HG03135 (cell line): ENCODE measurements at regions not wholly inside any gene's neighbourhood (a gene's known extent, or its start where the extent isn't known, plus 50 kb on each side); places are given as distances from the start of the nearest gene placed in this dataset.

Experiments
- ATAC-seq: cut with Tn5 transposase; IDR thresholded peaks from one replicate; pipeline ENCODE4 v1.9.1; 2021; ENCODE audit warnings: mild to moderate bottlenecking, moderate library complexity; ENCODE audit not compliant: unreplicated experiment

DNA sequence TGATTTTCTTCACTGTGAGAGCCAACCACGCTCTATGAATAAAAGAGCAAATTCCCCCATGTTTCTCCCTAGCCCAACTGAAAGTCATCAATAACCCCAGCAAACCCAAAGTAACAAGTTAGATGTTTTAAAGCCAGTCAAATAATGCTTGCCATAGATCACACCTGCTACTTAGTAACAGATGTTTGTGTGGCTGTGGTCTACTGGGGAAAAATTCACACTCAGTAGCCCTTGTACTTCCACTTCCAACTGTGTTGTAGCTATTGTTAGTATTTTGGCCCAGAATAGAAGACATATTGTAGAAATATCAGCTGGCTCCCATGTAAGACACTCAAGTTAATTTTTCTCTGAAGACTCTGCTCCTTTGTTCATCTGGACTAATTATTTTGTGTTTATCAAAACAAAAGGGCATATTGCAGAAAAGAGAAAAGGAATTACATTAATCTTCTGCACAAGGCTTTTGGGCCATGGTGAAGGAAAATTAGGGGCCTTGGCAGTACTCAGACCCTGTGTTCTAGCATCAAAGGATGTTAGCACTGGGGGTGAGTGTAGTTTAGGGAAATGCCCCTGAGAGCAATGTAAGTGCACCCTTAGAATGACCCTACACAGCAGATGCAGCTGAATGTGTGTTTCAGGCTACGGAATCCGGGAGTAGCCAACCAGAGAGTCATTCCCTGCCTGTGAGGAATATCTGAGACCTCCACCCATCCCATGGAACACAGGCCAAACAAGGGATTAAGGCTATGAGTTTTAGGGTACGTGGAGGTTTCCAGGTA is 521.9 kb downstream of the EPHA4 start:
- no peak for ATAC-seq

DNA sequence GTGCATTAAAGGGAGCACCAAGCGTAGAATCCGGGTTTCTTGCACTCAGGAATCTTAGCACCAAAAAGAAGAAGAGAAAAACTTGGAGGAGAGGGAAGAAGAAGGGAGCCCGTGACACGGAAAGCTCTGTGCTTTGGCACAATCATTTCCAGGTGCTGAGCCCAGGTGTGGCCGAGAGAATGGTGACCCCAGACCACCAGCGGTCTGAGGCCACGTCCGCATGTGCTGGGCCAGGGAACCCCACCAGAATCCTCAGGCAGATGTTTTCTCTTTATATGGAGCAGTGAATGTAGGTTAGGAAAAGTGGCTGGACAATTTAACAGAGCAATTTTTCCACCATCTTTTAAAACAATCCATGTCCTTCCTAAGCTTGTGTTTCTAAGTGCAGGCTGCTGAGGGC is 520.9 kb downstream of the EPHA4 start:
- ATAC-seq: no peak

DNA sequence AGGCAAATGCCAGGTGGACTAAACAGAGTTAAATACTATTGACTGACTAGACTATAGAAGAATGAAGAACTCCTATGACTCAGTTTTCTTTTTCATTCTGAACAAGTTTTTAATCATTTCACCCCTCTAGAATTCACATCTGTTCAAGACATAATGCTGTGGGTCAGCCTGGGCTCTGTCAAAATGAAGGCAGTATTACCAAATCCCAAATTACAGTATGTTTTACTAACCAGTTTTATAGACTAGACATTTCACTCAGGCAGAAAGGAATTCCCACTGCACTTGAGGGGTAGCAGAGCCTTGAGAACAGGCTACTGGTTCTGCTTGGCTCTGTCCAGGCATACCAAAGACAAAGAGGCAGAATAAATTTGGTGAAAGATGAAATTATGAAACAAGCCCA is 511.7 kb downstream of the EPHA4 start:
- ATAC-seq: no peak

DNA sequence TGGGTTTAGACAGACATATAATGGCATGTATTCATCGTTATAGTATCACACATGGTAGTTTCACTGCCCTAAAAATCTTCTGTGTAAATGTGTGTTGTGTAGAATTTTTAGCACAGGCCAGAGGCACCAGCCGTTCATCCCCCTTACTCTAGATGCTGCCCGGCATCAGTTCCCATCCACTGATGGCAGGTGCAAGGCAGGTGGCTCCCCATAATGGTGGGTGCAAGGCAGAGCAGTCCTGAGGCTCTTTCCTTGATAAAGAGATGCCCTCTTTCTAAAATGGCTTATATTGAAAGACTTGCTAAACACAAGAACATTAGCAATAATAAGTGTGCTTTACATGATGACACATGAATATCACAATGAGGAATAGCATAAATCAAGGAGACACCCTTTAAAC is 508.5 kb downstream of the EPHA4 start:
- ATAC-seq: no peak

DNA sequence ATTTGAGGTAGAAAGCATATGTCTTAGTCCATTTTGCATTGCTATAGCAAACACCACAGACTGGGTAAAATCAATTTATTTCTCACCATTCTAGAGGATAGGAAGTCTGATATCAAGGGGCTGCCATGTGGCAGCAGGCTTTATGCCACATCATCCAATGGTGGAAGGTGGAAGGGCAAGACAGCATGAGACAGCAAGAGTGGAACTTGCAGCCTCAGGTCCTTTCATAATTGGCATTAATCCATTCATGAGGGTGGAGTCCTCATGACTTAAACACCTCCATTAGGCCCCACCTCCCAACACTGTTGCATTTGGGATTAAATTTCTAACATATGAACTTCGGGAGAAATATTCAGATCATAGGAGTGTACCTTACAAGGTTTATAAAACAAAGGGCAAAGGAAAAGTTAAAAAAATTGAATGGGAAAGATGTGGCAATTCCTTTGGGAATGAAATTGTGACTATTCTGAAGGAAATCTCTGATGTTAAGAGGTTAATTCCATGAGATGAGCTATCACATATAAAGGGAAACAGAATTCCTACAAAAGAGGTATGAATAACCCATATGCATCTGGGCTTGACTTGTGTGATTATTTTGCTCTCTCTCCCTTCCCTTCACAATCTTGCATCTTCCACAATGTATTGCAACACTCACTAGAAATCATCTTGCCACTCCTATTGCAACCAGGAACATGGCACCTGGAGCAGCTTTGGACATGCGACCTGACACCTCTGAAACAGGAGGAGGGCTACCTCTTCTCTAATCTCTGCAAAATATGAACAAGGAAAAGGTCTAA is 507.8 kb downstream of the EPHA4 start:
- no peak for ATAC-seq

DNA sequence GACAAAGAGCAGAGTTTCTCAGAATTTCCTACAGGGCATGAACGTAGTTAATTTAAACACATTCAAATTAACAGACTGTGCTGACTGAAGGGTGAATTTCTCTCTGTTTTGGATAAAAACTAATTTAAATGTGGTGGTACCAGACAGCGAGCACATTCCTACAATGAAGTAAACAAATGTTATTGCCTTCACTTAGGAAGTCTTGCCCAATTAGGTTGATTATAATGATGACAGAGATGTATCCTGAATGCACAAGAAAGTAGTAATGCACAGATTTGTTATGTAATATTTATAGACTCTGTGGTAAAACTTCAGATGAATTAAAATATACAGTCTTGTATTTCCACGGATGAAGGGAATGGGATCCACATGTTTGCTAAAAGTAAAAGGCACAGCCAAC is 507.2 kb downstream of the EPHA4 start:
- ATAC-seq: no peak

DNA sequence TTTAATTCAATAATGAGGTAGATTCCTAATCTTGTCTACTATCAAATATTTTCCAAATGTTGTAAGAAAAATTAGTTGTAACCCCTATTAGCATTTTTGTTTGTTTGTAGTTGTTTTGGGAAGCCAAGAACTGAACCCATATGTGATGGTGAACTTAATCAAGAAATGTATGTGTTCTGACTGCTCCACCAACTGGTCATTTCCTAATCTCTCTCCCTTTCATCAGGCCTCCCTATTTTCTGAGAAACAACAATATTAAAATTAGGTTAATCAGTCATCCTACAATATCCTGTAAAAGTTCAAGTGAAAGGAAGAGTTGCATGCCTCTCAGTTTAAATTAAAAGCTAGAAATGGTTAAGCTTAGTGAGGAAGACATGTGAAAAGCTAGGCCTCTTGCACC is 504.0 kb downstream of the EPHA4 start:
- ATAC-seq: no peak

DNA sequence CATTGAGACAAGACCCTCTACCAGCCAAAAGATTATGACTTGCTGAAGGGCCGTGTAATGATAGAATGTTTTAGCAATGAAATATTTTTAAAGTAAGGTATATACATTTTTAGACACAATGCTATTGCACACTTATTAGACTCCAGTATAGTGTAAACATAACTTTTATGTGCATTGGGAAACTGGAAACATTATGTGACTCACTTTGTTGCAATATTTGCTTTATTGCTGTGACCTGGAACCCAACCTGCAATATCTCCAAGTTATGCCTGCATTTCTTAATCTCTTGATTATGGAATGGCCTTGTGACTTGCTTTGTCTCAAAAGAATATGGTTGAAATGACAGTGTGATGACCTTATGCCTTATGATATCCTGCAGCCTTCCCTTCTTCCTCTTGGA is 502.0 kb downstream of the EPHA4 start:
- ATAC-seq: no peak

DNA sequence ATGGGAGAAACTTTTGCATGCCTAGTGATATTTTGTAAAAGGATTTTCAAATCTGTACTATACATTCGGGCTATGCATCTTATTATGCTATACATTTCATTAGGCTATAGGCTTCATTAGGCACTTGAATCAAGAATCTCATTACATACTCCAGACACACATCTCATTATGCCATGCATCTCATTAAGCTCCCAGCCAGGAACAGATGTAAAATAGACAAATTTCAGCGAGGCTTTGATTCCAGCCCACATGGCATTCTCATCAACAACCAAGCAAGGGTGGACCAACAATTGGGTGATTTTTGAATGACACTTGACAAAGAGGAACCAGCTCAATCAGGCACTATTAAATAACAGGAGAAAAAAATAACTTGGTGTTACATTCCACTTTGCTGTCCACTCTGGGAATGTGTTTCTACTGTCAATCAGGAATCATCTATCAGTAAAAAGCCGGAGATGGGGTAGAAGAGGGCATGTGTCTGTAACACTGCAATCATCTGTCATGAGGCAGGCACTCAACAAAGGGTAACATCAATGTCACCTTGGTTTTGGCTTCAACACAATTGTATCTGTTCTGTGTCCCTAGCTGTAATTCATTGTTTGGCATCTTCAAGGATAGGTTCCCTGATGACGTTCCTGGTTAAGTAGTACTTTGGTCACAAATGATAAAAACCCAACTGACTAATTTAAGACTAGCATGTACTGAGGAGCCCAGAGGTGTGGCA is 498.6 kb downstream of the EPHA4 start:
- ATAC-seq: no peak

DNA sequence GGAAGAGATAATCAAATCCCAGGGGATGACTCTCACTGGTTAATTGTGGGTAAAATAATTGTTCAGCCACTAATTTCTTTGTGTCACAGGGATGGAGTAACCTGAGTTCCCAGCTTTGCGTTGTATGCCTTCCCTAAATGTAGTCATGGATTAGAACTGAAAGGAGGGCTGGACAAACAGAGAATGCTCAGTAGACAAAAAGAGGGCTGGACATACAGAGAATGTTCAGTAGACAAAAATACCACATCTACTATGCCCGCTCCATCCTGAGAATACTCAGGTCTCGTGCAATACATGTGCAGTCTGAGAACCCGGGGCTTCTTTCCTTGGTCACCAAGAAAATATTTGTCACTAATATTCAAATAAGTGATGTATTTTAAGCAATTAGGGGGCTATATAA is 497.9 kb downstream of the EPHA4 start:
- ATAC-seq: no peak

DNA sequence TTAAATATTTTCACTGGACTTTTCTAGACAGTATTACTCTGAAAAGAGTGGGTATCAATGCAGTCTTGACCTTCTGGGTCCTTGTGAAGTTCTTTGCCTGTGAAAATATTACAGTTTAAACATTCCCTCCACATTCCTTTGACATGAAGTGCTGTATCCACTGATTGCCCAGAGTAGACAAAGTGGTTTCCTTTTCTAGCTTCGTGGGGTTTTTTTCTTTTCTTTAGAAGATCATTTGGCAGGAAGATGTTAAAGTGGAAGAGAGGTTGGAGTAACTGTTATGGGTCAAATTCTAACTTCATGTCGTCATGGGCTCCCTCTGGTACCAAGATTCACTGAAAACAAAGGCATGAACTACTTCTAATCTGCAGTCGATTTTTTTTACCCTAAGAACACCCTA is 496.9 kb downstream of the EPHA4 start:
- no peak for ATAC-seq

DNA sequence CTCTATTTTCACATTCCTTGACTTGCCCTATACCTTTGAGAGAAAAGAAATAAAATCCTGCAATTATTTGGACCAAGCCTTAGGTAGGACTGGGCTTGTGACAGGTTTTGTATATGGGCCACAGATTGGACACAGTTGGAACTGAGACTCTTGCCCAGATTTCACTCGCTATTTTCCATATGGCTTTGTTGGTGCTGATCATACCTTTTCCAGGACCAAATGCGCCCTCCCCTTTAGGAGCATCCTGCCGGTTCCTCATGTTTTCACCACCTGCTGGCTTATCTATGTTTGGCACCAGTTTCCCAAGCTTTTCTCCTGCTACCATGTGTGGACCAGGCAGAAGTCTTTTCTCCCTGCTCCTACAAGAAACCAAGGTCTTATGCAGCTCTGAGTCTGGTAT is 494.9 kb downstream of the EPHA4 start:
- no peak for ATAC-seq

DNA sequence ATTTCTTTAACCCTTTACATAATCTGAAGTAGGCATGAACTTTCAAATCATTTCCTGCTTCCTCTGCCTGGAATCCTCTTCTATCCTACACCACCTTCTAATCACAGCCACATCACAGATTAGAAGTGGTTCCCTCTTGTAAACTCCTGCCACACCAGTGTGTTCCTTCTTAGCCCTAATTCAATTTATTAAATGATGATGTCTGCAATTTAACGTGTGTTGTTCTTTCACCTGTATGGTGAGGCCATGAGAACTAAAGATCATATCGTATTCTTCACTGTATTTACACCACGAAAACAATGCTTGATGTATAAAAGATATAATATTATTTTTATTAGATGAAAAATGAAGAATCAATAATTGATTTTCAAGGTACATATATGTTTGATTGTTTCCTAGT is 494.3 kb downstream of the EPHA4 start:
- no peak for ATAC-seq

DNA sequence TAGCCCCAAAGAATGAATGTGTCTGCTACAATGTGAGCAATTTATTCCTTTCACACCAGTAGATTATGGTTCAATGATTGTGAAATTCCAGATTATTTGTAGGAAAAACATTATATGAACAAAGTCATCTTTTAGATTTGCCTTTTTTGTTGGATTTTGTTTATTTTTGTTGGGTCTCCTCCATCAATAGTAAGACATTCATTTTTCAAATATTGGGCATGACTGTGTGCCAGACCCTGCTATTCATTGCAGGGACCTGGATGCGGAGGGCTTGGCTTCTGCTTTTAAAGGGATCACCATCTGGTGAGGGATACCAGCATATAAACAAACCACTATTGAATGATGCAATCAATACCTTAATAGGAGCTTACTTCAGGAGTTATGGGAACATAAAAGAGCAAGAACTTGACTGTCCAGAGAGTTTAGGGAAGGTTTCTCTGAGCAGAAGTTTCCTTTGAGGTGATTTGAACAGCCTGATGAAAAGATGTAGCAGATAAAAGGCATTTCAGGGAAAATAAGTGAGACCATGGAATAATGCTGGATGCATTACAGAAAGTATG is 486.7 kb downstream of the EPHA4 start:
- no peak for ATAC-seq

DNA sequence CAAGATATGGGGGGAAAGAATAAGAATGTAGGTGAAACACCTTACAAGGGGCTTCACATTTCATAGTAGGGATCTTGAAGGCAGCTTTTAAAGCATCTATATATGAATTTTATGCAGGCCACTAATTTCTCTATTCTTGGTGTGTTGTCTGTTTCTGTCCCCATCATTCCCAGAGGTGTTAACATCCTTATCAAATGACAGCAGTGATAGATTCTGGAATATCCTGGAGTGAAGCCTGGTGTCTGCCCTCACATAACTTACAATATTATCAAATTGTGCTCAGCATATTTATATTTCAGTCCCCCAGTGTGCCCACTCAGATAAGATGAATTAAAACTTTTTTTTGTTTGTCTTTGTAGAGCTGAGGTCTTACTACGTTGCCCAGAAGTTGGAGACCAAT is 486.2 kb downstream of the EPHA4 start:
- no peak for ATAC-seq

DNA sequence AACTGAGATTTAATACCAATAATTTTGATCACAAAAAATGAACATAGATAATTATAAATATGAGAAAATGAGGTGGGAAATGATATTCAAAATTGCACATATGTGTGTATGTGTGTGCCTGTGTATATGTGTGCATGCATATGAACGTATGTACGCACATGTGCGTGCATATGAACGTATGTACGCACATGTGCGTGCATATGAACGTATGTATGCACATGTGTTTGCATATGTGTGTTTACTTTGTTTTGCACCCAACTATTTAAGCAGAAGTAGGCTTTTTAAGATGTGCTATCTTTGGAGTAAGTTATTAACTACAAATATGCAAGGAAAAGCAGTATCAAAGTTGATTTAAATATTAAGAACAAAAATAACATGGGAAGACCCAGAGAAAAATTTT is 484.3 kb downstream of the EPHA4 start:
- no peak for ATAC-seq

DNA sequence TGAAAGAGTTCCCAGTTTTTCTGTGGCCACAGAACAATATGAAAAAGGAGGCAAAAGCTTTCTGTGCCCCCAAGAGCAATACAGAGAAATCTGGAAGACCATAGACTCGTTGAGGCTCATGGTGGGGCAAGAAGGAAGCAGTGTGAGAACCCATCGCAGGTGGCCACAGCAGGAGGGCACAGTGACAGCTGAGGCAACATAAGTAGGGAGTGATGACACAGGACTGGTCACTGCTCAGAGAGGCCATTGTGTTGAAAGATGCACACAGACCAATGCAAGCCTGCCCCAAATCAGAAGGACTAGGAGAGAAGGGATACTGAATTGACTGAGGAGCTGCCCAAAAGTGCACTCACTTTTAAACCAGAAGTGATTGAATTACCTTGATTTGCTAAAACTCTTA is 483.6 kb downstream of the EPHA4 start:
- ATAC-seq: no peak

DNA sequence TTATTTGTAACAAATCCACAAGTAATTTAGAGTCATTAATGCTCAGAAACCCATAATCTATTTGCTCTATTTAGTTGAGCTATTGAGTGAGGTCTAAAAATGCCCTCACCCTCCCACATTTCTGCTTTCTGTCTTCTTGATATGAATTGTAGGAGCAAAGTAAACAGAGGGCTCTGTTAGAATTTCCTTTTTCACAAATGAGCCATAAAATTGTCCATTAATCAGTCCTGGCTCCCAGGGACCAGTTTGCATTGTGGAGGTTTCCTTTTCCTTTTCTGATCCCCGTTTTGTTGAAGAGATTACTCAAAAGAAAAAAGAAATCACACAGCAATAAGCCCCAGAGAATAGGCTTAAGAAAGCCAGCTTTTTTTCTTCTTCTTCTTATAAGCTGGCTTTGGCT is 476.7 kb downstream of the EPHA4 start:
- ATAC-seq: no peak

DNA sequence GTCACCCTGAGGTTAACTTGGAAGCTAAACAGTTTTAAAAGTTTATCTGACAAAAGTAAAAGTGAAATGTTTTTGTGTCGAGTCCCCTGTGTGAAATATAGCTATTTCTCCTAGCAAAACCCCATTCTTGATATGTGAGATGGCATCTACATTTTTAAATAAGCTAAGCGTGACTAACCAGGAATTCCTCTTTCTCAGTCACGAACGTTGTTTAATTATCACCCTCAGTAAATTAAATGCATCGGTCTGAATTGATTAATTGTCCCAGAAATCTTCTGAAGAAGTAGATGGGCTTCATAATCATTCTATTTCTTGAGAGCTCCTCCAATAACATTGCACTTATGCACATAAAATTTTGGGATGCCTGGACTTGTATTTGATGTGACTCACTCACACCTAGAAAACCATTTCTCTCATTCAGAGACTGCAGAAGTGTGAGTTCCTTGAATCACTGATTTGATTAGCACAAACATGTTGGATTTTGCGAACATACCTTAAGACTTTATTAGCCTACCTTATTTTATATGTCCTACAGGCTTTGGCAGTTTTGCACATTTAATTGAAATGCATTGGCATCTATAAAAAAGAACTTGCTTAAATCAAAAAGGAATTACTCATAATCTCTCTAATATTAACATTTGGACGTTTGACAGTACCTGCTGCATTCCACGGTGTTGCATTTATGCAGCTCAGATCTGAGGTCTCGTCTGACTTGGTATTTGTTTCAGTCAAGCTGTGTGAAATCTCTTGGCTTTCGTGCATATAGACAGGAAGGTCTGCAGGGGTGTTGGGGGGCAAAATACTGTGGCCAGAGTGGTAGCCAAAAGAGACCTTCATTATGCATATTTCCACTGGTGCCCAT is 475.2 kb downstream of the EPHA4 start:
- ATAC-seq: no peak

DNA sequence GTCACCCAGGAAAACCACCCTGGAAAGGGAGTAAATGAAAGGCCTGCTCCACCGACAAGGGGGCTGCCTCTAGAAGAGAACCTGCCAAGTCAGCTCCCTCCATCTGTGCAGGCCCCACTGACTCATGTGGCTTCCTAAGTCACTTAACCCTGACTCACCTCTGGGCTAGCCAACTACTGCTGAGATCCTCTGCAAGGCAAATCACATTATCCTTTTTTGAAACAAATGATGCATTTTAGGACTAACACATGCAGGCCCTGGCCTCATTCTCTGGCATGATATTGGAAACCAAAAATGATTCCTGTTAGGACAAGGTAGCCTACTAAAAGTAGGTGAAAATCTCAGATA is 474.6 kb downstream of the EPHA4 start:
- ATAC-seq: no peak

DNA sequence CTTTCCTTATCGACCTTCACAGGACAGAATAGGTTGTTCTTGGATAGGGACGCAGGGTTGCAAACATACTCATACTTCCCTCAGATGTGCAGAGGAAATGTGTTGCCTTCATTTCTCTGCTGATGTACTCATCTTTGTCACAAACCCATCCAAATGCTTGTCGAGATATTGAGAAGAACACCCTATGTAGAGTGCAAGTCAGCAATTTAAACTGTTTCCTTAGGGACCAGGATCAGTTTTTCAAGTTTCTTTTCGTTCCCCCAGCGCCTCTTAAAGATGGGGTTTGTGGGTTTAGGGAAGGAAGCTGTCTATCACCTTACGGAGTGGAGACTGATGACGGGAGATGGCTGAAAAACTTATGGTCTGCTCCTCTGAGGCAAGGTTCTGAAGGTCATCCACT is 474.2 kb downstream of the EPHA4 start:
- ATAC-seq: no peak
